ENCODE measurements at regions not wholly inside any gene's neighbourhood (a gene's known extent, or its start where the extent isn't known, plus 50 kb on each side); places are given as distances from the start of the nearest gene placed in this dataset.
A peak's percentile ranks its signal among the peaks of the same experiment; 100 is the strongest.
"Not testable (repeated sequence)": the region's sequence is repeated elsewhere in the genome, so short reads cannot be mapped to it uniquely, and the experiment has no call there.

- DNase-seq (ENCODE audit: low spot score), result not testable (repeated sequence)
These were observed 115.6 kb upstream of the MBNL1 start for GRCh38 chr3:152153115-152153514.

DNA sequence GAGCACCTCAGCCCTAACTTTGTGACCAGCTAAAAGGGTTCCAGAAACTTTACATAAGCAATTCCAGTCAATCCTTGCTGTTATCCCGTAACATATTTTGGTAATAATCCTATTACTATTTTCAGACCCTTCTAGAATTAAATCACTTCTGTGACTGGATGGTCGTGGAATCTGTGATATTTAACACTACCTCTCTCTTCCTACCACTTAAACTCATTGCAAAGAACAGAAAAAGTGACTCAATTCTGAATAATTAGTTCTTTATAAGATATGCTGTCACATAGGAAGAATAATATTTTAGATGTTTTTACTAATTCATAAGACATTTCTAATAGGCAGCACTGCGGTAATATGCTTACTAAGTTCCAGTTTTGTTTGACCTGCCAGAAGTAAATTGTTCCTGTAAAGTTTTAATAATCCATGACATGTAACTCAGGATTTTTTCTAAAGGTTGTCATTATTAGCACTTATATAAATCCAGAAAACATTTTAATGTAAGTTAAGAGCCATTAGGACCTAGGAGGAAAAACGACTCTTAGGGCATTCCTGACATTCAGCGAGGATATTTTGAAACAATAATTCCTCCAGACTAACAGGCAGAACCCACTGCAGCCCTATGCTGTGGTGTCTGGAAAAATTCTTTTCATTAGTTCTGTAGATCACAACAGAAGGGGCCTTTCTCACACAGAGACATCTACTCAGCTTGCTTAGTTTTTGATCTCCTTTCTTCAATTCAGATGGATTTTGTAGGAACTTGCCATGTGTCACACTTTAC, 113.3 kb upstream of the MBNL1 start:
- DNase-seq (ENCODE audit: low spot score), result no peak

DNA sequence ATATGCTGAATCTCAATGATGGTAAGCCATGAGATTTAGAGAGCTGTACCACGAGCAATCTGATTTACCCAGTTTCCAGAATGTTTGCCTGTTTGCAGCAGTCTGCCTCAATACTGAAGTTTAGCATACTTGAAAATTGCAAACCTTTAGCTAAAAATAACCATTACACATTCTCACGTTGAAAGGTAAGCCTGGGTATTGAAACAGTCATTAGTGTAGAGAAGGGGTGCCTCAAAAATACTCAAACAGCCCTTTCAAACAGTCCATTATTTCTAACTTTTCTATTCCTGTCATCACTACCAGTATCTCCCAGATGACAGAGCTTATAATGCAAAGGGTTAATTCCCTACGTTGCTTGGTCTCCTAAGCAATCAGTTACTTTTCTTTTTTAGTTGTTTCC, 111.8 kb upstream of the MBNL1 start:
- DNase-seq (ENCODE audit: low spot score), result no peak

- no peak for DNase-seq (ENCODE audit: low spot score)
These were observed 111.4 kb upstream of the MBNL1 start for GRCh38 chr3:152157337-152157736.

DNA sequence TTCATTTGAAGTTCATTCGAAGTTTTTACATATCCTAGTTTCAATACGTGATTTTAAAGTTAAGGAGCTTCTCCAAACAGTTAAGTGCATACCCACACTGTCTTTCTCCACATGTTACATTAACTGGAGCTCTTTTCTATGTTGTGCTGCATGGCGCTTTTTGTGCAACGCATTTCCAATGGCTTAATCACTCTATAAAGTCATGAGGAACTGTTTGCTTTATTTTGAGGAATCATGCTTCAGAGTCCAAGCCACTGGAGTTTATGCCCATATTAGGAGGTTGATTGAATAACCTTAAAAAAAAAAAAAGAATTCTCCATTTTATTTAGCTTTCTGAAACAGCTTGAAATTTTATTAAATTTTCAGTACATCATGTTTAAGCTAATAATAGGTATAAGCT, 109.4 kb upstream of the MBNL1 start:
- DNase-seq (ENCODE audit: low spot score), result no peak

DNA sequence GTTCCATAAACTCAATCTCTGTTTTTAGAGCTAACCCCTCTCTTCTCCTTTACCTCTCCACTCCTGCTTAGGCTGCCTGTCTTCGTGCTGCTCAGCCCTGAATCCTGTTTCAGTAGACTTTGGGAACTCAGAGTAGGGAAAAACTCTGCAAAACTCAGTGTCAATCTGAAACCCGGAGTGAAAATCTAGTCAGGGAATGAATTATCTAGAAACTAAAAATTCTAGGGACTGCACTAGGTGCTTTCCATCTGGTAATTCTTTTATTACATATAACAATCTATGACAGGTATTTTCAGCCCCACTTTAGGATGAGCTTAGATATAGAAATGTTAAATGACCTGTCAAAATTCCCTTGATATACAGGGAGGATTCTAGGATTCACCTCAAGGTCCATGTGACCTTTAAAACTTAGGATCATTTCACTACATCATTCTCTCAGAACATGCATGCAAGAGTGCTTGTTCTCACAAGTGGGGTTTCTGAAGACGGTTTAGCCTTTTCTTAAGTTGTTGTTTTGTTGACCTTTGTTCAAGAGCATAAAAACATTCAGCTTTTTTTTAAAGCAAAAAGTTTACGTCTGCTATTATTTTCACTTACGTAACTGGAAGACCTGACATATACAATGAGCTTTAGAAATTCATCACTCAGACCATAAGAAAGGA, 108.2 kb upstream of the MBNL1 start:
- DNase-seq (ENCODE audit: low spot score), result no peak

GRCh38 chr3:152172460-152172859, 96.3 kb upstream of the MBNL1 start:
- DNase-seq (ENCODE audit: low spot score), result no peak

GRCh38 chr3:152173627-152174026, 95.1 kb upstream of the MBNL1 start:
- no peak for DNase-seq (ENCODE audit: low spot score)

DNA sequence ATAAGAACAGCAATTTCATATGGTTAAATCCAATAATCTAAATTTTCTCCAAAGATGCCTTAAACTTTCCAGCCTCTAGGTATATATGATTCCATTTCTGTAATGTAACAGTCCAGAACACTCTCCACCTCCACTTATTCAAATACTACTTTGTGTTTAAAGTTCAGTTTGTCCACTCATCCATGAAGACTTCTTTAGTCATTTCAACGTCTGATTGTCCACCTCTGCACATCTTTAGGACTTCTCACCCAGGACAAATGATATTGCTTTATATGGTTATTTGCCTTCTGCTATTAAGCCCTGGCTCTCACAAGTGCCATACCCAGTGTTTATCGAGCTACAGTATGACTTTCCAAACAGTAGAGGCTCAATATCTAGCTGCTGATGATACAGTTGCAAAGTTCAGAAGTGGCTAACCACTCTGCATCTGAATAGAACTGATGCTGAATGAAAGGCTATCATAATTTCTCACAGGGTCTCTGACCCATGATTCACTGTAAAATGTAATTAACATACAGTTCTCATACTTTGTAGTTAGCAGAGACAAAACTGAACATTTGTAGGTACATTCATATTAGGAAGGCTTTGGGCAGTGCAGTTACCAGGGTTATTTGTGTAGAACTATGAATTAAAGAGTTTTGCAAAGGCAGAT, 93.7 kb upstream of the MBNL1 start:
- no peak for DNase-seq (ENCODE audit: low spot score)

GRCh38 chr3:152175528-152175889, 93.2 kb upstream of the MBNL1 start:
- DNase-seq (ENCODE audit: low spot score), result no peak

DNA sequence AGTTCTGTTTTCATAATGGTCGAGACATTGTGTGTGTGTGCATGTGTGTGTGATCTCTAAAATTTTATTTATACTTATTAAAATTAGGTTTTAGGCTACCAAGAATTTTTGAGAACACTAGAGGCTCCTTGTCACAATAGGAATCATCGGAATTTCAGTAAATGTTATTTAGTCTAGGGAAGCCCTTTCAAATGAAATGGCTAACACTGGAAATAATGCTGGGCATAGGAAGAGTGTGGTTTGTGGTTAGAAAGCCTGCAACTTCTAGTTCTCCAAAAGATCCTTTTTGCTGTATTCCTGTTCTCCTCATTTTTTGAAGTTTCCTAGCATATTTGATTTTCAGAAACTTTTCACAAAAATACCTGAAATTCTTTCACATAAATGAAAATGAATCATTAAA, 92.5 kb upstream of the MBNL1 start:
- no peak for DNase-seq (ENCODE audit: low spot score)

DNA sequence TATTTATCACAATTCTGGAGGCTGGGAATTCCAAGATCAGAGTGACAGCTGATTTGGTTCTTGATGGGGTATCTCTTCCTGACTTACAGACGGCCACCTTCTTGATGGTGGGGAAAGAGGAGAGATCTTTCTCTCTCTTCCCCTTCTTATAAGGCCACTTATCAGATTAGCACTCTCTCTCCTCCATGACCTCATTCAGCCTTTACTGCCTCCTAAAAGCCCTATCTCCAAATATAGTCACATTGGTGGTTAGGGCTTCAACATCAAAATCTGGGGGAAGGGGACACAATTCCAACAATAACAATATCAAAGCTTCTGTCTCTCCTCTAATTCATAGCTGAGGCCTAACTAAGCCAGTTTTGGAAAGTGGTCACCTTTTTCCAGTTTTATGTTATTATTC, 91.7 kb upstream of the MBNL1 start:
- DNase-seq (ENCODE audit: low spot score), result no peak

DNA sequence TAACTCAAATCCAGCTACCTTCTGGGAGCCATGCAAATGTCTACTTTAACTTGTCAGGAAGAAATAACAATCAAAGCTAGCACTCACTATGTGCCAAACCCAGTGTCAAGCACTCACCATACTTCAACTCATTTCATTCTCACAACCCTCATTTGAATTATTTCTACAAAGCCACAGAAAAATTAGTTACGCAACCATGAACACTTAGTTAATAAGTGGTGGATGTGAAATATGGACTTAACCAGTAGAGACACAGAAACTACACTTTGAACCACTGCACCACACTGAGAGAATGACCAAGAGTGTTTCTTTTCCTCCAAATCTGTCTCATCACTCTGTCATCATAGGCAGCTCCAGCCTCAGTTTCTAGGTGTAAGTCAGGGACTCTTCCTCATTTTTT, 91.0 kb upstream of the MBNL1 start:
- no peak for DNase-seq (ENCODE audit: low spot score)

DNA sequence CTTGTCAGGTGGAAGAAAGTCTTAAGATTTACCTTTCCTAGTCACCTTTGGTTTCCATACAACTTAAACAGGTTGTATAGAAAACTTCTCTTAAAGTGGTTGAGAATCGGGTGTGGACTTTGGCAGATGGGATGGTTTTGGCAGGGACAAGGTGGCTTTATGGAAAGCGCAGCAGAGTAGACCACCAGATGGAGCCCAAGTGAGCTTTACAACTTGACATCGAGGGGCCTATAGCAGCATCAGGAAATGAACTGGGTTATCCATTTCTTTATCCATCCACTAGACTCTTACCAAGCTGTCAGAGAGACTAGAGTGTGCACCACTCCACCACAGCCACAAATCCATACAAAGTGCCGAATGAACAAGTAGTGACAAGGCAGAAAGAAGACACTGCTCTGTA, 85.3 kb upstream of the MBNL1 start:
- DNase-seq (ENCODE audit: low spot score), result peak; percentile 63

- DNase-seq (ENCODE audit: low spot score), result no peak
These were observed 83.6 kb upstream of the MBNL1 start for GRCh38 chr3:152184971-152185686.

DNA sequence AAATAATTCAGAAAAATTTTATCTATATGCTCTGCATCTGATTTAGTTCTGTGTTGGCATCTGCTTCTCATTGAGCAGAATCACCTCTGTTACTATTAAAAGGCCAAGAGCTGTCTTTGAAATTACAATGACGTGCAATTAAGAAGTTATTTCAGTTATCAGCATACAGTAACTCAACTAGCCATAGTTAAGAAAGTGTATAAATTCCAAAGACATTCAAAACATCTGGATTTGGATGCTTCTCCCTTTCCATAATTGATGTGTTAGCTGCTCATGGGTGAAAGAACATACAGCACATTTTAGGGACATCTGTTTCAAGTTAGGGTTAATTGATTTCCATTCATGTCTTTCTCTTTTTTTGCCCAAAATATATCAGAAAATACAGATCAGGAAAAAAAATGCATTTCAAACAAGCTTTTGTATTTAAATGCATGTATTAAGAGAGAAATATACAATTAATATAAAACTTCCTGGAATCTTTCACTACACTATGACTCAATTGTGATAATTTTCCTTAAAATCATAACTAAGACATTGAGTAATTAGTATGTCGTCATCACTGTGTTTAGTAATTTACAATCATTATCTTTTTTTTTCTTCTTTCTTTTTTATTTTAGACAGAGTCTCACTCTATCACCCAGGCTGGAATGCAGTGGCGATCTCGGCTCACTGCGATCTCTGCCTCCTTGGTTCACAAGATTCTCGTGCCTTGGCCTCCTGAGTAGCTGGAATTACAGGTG, 82.7 kb upstream of the MBNL1 start:
- DNase-seq (ENCODE audit: low spot score), result no peak

GRCh38 chr3:152190636-152191183, 78.0 kb upstream of the MBNL1 start:
- DNase-seq (ENCODE audit: low spot score), result no peak

GRCh38 chr3:152192050-152192449, 76.7 kb upstream of the MBNL1 start:
- no peak for DNase-seq (ENCODE audit: low spot score)

GRCh38 chr3:152192936-152193672, 75.6 kb upstream of the MBNL1 start:
- DNase-seq (ENCODE audit: low spot score), result no peak

DNA sequence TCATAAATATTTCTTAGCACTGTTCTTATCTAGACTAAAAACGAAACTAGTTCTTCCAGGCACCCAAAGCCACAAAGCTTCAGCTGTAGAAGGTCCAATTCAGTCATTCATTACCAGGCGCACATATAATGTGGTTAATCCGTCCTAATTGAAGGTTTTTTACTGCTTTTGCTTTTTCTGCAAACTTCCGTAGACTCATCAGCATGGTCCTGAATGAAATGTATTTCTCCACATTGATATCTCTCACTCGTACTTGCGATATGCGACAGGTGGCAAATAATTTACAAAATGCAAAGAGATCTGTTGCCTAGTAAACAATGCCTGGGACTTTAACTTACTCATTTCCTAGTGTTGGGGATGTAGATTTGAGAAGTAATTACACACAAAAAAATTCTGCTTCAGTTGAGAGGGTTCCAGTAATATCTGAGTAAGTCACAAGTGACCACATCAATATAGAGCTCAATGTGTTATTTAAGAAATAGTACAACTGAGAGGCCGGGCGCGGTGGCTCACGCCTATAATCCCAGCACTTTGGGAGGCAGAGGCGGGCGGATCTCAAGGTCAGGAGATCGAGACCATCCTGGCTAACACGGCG, 75.0 kb upstream of the MBNL1 start:
- DNase-seq (ENCODE audit: low spot score), result peak; percentile 87

DNA sequence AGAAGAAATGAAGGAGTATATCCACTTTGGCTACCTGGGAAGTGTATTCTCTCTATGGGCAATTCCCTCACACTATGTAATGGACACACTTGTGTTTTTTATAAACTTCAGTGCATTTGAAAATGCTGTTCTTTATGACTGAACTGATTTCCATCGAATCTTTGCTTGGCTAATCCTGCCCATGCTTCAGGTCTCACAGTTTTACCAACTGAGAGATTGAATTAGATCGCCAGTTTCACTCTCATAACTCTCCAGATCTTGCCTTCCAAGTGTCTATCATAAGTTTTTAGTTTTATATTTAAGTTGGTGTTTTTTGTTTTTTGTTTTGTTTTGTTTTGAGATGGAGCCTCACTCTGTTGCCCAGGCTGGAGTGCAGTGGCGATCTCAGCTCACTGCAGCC, 73.5 kb upstream of the MBNL1 start:
- DNase-seq (ENCODE audit: low spot score), result no peak

All from CD4-positive, alpha-beta T cell treated with Interleukin-2 at 100 ng/mL for 4 hours (primary cell).